ENCODE measurements at regions not wholly inside any gene's neighbourhood (a gene's known extent, or its start where the extent isn't known, plus 50 kb on each side); places are given as distances from the start of the nearest gene placed in this dataset.

- H3K27ac Mint-ChIP-seq = no peak overlapping the region
- H3K36me3 Mint-ChIP-seq (ENCODE audit: low read depth) = no peaks in the 10 kb centered on the region
- H3K27me3 Mint-ChIP-seq (ENCODE audit: low read depth, poor library complexity) = peaks cover 4% of the 10 kb centered on the region
- DNase-seq = no peak
- H3K4me3 Mint-ChIP-seq = no peak overlapping the region
- H3K9me3 Mint-ChIP-seq = no peaks in the 10 kb centered on the region
- TF ChIP-seq CTCF (IDR thresholded peaks at IDR 0.05) = no peak
- no peaks in the 10 kb centered on the region for H3K4me1 Mint-ChIP-seq
Observed at GRCh38 chr4:120399826-120400225, 333.2 kb upstream of the MAD2L1 start.

GRCh38 chr4:120395746-120396145 lies 329.1 kb upstream of the MAD2L1 start:
- Mint-ChIP-seq H3K4me3 (no peak overlapping the region), H3K36me3 (ENCODE audit: low read depth) (no peaks in the 10 kb centered on the region), H3K27me3 (ENCODE audit: low read depth, poor library complexity) (no peaks in the 10 kb centered on the region), H3K9me3 (no peaks in the 10 kb centered on the region), H3K4me1 (no peaks in the 10 kb centered on the region), H3K27ac (no peak overlapping the region)
- TF ChIP-seq CTCF (IDR thresholded peaks at IDR 0.05) = no peak
- no peak for DNase-seq

- H3K9me3 Mint-ChIP-seq = no peaks in the 10 kb centered on the region
- H3K4me1 Mint-ChIP-seq = peaks cover 6% of the 10 kb centered on the region
- no peak for TF ChIP-seq CTCF (IDR thresholded peaks at IDR 0.05)
- DNase-seq = no peak
- no peak overlapping the region for H3K27ac Mint-ChIP-seq
- H3K36me3 Mint-ChIP-seq (ENCODE audit: low read depth) = no peaks in the 10 kb centered on the region
- H3K27me3 Mint-ChIP-seq (ENCODE audit: low read depth, poor library complexity) = no peaks in the 10 kb centered on the region
- no peak overlapping the region for H3K4me3 Mint-ChIP-seq
Observed at GRCh38 chr4:120355881-120356280, 289.2 kb upstream of the MAD2L1 start.

- no peak overlapping the region for H3K4me3 Mint-ChIP-seq
- H3K4me1 Mint-ChIP-seq = peaks cover 9% of the 10 kb centered on the region
- H3K36me3 Mint-ChIP-seq (ENCODE audit: low read depth) = no peaks in the 10 kb centered on the region
- H3K27me3 Mint-ChIP-seq (ENCODE audit: low read depth, poor library complexity) = no peaks in the 10 kb centered on the region
- no peak for TF ChIP-seq CTCF (IDR thresholded peaks at IDR 0.05)
- no peaks in the 10 kb centered on the region for H3K9me3 Mint-ChIP-seq
- DNase-seq = no peak
- no peak overlapping the region for H3K27ac Mint-ChIP-seq
Observed at GRCh38 chr4:120354381-120354780, 287.7 kb upstream of the MAD2L1 start.

GRCh38 chr4:120353235-120353634 lies 286.6 kb upstream of the MAD2L1 start:
- Mint-ChIP-seq H3K9me3 (no peaks in the 10 kb centered on the region), H3K4me3 (no peak overlapping the region), H3K27me3 (ENCODE audit: low read depth, poor library complexity) (no peaks in the 10 kb centered on the region), H3K4me1 (peaks cover 11% of the 10 kb centered on the region), H3K27ac (no peak overlapping the region), H3K36me3 (ENCODE audit: low read depth) (no peaks in the 10 kb centered on the region)
- TF ChIP-seq CTCF (IDR thresholded peaks at IDR 0.05) = no peak
- no peak for DNase-seq

- DNase-seq = no peak
- no peak overlapping the region for H3K27ac Mint-ChIP-seq
- no peaks in the 10 kb centered on the region for H3K9me3 Mint-ChIP-seq
- H3K36me3 Mint-ChIP-seq (ENCODE audit: low read depth) = no peaks in the 10 kb centered on the region
- peaks cover 11% of the 10 kb centered on the region for H3K4me1 Mint-ChIP-seq
- no peaks in the 10 kb centered on the region for H3K27me3 Mint-ChIP-seq (ENCODE audit: low read depth, poor library complexity)
- no peak for TF ChIP-seq CTCF (IDR thresholded peaks at IDR 0.05)
- no peak overlapping the region for H3K4me3 Mint-ChIP-seq
Observed at GRCh38 chr4:120352739-120353138, 286.1 kb upstream of the MAD2L1 start.
